ENCODE measurements at regions not wholly inside any gene's neighbourhood (a gene's known extent, or its start where the extent isn't known, plus 50 kb on each side); places are given as distances from the start of the nearest gene placed in this dataset.

DNA sequence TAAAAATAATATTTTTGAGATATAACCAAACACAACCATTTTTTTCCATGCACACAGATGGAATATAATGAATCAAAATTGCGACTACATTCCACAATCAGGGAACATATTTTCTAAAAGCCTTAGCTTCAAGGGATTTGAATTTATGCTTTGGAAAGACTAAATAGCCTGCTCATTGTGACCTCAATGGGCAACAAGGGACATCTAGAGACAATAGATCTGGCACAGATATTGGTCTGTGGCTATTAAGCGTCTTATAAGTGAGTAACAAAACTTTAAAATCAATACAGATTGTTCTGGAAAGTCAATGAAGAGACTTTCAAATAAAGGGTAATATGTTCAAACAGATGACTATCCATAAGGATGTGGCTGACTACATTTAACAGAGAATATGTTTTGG, 660.6 kb upstream of the ADGRL4 start:
- TF ChIP-seq, protein P1, sequence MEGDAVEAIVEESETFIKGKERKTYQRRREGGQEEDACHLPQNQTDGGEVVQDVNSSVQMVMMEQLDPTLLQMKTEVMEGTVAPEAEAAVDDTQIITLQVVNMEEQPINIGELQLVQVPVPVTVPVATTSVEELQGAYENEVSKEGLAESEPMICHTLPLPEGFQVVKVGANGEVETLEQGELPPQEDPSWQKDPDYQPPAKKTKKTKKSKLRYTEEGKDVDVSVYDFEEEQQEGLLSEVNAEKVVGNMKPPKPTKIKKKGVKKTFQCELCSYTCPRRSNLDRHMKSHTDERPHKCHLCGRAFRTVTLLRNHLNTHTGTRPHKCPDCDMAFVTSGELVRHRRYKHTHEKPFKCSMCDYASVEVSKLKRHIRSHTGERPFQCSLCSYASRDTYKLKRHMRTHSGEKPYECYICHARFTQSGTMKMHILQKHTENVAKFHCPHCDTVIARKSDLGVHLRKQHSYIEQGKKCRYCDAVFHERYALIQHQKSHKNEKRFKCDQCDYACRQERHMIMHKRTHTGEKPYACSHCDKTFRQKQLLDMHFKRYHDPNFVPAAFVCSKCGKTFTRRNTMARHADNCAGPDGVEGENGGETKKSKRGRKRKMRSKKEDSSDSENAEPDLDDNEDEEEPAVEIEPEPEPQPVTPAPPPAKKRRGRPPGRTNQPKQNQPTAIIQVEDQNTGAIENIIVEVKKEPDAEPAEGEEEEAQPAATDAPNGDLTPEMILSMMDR (IDR thresholded peaks at IDR 0.05; ENCODE audit: insufficient read depth, low read length), result no peak
- TF ChIP-seq, protein P2, sequence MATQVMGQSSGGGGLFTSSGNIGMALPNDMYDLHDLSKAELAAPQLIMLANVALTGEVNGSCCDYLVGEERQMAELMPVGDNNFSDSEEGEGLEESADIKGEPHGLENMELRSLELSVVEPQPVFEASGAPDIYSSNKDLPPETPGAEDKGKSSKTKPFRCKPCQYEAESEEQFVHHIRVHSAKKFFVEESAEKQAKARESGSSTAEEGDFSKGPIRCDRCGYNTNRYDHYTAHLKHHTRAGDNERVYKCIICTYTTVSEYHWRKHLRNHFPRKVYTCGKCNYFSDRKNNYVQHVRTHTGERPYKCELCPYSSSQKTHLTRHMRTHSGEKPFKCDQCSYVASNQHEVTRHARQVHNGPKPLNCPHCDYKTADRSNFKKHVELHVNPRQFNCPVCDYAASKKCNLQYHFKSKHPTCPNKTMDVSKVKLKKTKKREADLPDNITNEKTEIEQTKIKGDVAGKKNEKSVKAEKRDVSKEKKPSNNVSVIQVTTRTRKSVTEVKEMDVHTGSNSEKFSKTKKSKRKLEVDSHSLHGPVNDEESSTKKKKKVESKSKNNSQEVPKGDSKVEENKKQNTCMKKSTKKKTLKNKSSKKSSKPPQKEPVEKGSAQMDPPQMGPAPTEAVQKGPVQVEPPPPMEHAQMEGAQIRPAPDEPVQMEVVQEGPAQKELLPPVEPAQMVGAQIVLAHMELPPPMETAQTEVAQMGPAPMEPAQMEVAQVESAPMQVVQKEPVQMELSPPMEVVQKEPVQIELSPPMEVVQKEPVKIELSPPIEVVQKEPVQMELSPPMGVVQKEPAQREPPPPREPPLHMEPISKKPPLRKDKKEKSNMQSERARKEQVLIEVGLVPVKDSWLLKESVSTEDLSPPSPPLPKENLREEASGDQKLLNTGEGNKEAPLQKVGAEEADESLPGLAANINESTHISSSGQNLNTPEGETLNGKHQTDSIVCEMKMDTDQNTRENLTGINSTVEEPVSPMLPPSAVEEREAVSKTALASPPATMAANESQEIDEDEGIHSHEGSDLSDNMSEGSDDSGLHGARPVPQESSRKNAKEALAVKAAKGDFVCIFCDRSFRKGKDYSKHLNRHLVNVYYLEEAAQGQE (IDR thresholded peaks at IDR 0.05; ENCODE audit: insufficient replicate concordance, low read depth), result no peak
